A673 (cell line): ENCODE measurements at regions not wholly inside any gene's neighbourhood (a gene's known extent, or its start where the extent isn't known, plus 50 kb on each side); places are given as distances from the start of the nearest gene placed in this dataset.

Experiments used
- BruUV-seq: library from RNA; stranded (reverse); fragments of 400-500 nt; replicated peaks from 2 replicates; lab custom pipeline; 2021; lab: Mats Ljungman, UMichigan
- CTCF ChIA-PET: fragments of 300-600 bp; sonication (Branson Sonifier 250); formaldehyde crosslinking; loops from one replicate; lab custom pipeline; 2022; ENCODE audit warnings: antibody characterized with exemption; lab: Charles Lee
- POLR2A ChIA-PET: fragments of 300-600 bp; sonication (Branson Sonifier 250); formaldehyde crosslinking; loops from one replicate; lab custom pipeline; 2022; ENCODE audit warnings: antibody characterized with exemption; ENCODE audit not compliant: low non-redundant PET; lab: Charles Lee
- DNase-seq: peaks from one replicate; pipeline ENCODE4 v3.0.0-alpha.2; 2015; ENCODE audit warnings: low spot score
- H3K27ac ChIP-seq: fragments of 200-600 bp; sonication (generic); 2 replicates; pipeline ENCODE4 v1.5.1; 2016; ENCODE audit warnings: mixed run types, low read depth, mild to moderate bottlenecking, mixed read lengths, antibody characterized with exemption, low read length; ENCODE audit not compliant: poor library complexity, severe bottlenecking
- H3K27me3 ChIP-seq: fragments of 200-600 bp; sonication (generic); replicated peaks from 2 replicates; pipeline ENCODE4 v1.6.1; 2017; ENCODE audit warnings: mixed run types, low read depth, mild to moderate bottlenecking, mixed read lengths, antibody characterized with exemption, low read length; ENCODE audit not compliant: insufficient read depth, poor library complexity
- H3K36me3 ChIP-seq: fragments of 200-600 bp; sonication (generic); 2 replicates; pipeline ENCODE4 v1.6.1; 2016; ENCODE audit warnings: mixed run types, mild to moderate bottlenecking, mixed read lengths, antibody characterized with exemption, low read length; ENCODE audit not compliant: insufficient read depth, poor library complexity, severe bottlenecking
- H3K4me1 ChIP-seq: fragments of 200-600 bp; sonication (generic); 2 replicates; pipeline ENCODE4 v1.6.1; 2017; ENCODE audit warnings: mixed run types, mild to moderate bottlenecking, mixed read lengths, antibody characterized with exemption, low read length; ENCODE audit not compliant: insufficient read depth, poor library complexity, severe bottlenecking
- H3K4me3 ChIP-seq: fragments of 200-600 bp; sonication (generic); 2 replicates; pipeline ENCODE4 v1.5.1; 2016; ENCODE audit warnings: low read depth, mixed run types, mild to moderate bottlenecking, mixed read lengths, low read length; ENCODE audit not compliant: poor library complexity, severe bottlenecking
- H3K9me3 ChIP-seq: fragments of 200-600 bp; sonication (generic); 2 replicates; pipeline ENCODE4 v1.6.1; 2016; ENCODE audit warnings: mixed run types, low read depth, mild to moderate bottlenecking, mixed read lengths, antibody characterized with exemption, low read length; ENCODE audit not compliant: poor library complexity, severe bottlenecking
- CTCF ChIP-seq: fragments of 300-800, 200-600 bp; sonication (generic); conservative IDR thresholded peaks from 2 replicates; pipeline ENCODE4 v1.5.1; 2017; ENCODE audit warnings: low read depth, mild to moderate bottlenecking, antibody characterized with exemption, low read length, moderate library complexity, mixed read lengths
- EZH2 ChIP-seq: fragments of 200-600 bp; sonication (generic); IDR thresholded peaks from 2 replicates; pipeline ENCODE4 v1.6.1; 2017; ENCODE audit warnings: borderline replicate concordance, low read depth, mild to moderate bottlenecking, mixed read lengths, antibody characterized with exemption, low read length; ENCODE audit not compliant: poor library complexity, severe bottlenecking
- intact Hi-C: fragments of 100-400 bp; cut with micrococcal nuclease; formaldehyde crosslinking; loops from one replicate; pipeline ENCODE4 v1.10.0; 2022; ENCODE audit not compliant: unreplicated experiment

- Histone ChIP-seq H3K4me1 (no peaks in the 10 kb centered on the region), H3K27me3 (no peaks in the 10 kb centered on the region), H3K9me3 (peaks cover 3% of the 10 kb centered on the region), H3K36me3 (no peaks in the 10 kb centered on the region), H3K4me3 (no peak overlapping the region), H3K27ac (no peak overlapping the region)
- DNase-seq, result no peak
- TF ChIP-seq EZH2 (no peak), CTCF (no peak)
- POLR2A ChIA-PET, result no interaction called here
- intact Hi-C loops, result no loop called here
- BruUV-seq, result no TSS peak
- CTCF ChIA-PET, result no interaction called here
These were observed 215.0 kb downstream of the THBS2 start for GRCh38 chr6:169038691-169039090.

- ChIA-PET CTCF (no interaction called here), POLR2A (no interaction called here)
- no peaks in the 10 kb centered on the region for H3K4me1 ChIP-seq
- BruUV-seq, result no TSS peak
- H3K27me3 ChIP-seq, result no peaks in the 10 kb centered on the region
- H3K27ac ChIP-seq, result no peak overlapping the region
- intact Hi-C loops, result no loop called here
- H3K4me3 ChIP-seq, result no peak overlapping the region
- H3K9me3 ChIP-seq, result peaks cover 3% of the 10 kb centered on the region
- no peaks in the 10 kb centered on the region for H3K36me3 ChIP-seq
- TF ChIP-seq EZH2 (no peak), CTCF (no peak)
- DNase-seq, result no peak
These were observed 218.0 kb downstream of the THBS2 start for GRCh38 chr6:169035385-169036240.

- intact Hi-C loops, result no loop called here
- Histone ChIP-seq H3K9me3 (peaks cover 3% of the 10 kb centered on the region), H3K27me3 (no peaks in the 10 kb centered on the region), H3K36me3 (no peaks in the 10 kb centered on the region), H3K27ac (no peak overlapping the region), H3K4me3 (no peak overlapping the region), H3K4me1 (no peaks in the 10 kb centered on the region)
- no peak for TF ChIP-seq EZH2
- TF ChIP-seq CTCF, result no peak
- BruUV-seq, result no TSS peak
- ChIA-PET CTCF (no interaction called here), POLR2A (no interaction called here)
- DNase-seq, result no peak
These were observed 219.0 kb downstream of the THBS2 start for GRCh38 chr6:169034516-169035167.
